HepG2 (cell line): ENCODE measurements at regions not wholly inside any gene's neighbourhood (a gene's known extent, or its start where the extent isn't known, plus 50 kb on each side); places are given as distances from the start of the nearest gene placed in this dataset.

ENCODE experiments used
- EZH2 ChIP-seq: conservative IDR thresholded peaks from 2 replicates; pipeline ENCODE4 v1.6.1; 2012; ENCODE audit warnings: mild to moderate bottlenecking, low read depth, low read length, moderate library complexity
- FOXJ3 ChIP-seq: sonication (generic); formaldehyde crosslinking; IDR thresholded peaks from 2 replicates; pipeline ENCODE4 v1.4.0; 2020; ENCODE audit warnings: missing genetic modification reagents, mild to moderate bottlenecking, borderline replicate concordance
- TCF7 ChIP-seq: sonication (generic); IDR thresholded peaks from 2 replicates; pipeline ENCODE4 v1.6.1; 2016; ENCODE audit warnings: antibody characterized with exemption, low read depth
- TF ChIP-seq, protein P1 (sequence below): sonication (generic); formaldehyde crosslinking; conservative IDR thresholded peaks from 2 replicates; pipeline ENCODE4 v1.8.0; 2022; ENCODE audit warnings: mild to moderate bottlenecking, moderate library complexity, missing genetic modification reagents

DNA sequence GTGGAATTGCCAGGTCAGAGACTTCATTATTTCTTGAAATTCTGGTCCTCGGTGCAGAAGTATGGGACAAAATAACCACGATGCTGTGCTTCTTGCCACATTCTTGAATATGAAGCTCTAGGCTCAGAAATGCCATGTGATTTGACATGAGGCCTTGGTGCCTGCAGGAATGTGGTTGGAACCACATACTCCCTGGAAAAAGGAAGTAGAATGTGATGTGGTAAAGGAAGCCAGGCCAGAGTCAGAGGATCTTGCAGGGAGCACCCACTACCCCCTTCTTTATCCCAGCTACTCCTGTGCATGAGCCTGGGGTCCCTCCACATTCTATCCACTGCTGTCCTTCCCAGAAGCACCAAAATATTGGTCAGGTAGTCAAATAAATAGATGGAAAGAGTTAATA lies 80.9 kb downstream of the FOXD1 start:
- TF ChIP-seq FOXJ3 (CRISPR knock-in tag): no peak
- TF ChIP-seq, protein P1, sequence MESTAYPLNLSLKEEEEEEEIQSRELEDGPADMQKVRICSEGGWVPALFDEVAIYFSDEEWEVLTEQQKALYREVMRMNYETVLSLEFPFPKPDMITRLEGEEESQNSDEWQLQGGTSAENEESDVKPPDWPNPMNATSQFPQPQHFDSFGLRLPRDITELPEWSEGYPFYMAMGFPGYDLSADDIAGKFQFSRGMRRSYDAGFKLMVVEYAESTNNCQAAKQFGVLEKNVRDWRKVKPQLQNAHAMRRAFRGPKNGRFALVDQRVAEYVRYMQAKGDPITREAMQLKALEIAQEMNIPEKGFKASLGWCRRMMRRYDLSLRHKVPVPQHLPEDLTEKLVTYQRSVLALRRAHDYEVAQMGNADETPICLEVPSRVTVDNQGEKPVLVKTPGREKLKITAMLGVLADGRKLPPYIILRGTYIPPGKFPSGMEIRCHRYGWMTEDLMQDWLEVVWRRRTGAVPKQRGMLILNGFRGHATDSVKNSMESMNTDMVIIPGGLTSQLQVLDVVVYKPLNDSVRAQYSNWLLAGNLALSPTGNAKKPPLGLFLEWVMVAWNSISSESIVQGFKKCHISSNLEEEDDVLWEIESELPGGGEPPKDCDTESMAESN (CRISPR knock-in tag): no peak
- TF ChIP-seq TCF7: no peak
- no peak for TF ChIP-seq EZH2
